ENCODE measurements at regions not wholly inside any gene's neighbourhood (a gene's known extent, or its start where the extent isn't known, plus 50 kb on each side); places are given as distances from the start of the nearest gene placed in this dataset.
"Not testable (repeated sequence)": the region's sequence is repeated elsewhere in the genome, so short reads cannot be mapped to it uniquely, and the experiment has no call there.

DNA sequence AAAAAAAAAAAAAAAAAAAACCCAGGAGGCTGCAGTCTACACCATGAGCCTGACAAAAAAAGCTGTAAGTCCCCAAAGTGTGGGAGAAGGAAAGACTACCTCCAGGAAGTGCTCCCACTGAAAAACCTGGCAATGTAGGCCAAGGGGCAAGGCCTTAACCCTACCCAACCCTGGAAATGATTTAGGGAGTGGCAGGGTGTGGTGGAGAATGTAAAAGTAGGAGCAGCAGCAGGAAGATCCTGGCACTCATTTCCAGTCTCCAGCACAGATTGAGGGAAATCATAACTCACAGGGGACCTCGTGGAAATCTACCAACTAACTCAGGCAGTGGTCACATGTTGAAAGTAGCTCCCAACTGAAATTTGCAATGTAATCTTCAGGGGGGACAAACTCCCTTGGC, 839.5 kb downstream of the EPHA3 start:
- DNase-seq = no peak

- DNase-seq = no peak
These were observed 840.0 kb downstream of the EPHA3 start for GRCh38 chr3:89947337-89947954.

GRCh38 chr3:89948008-89948407, 840.6 kb downstream of the EPHA3 start:
- DNase-seq = no peak

DNA sequence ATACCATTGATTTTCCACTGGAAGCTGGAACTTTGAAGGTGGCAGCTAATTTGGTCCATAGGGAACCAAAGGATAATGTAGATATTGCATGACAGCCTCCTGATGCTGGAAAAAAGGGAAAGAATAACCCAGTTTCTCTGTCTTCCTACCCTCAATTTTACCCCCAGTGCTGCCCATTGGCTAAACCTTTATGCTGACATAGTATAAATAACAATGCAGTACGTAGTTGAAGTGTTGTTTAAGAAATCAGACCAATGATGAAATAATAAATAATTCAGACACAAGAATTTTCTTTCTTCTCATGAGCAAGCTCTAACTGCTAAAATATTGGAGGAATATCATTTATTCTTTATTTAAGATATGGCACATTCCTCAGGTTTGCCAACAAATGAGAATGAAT, 843.4 kb downstream of the EPHA3 start:
- DNase-seq = no peak

DNA sequence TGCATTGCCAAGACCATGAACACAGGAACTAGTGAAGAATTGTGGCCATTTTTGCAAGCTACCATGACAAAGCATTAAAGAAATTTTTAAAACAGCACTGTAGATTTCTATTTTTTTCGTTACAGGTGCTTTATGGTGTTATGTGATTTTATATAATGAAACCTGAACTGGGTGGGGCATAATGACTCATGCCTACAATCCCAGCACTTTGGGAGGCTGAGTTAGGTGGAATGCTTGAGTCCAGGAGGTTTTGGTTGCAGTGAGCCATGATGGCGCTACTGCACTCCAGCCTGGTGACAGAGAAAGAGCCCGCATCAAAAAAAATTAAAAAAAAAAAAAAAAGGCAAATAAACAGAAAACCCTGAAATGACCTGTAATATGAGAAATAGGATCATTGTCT, 846.7 kb downstream of the EPHA3 start:
- DNase-seq = no peak

DNA sequence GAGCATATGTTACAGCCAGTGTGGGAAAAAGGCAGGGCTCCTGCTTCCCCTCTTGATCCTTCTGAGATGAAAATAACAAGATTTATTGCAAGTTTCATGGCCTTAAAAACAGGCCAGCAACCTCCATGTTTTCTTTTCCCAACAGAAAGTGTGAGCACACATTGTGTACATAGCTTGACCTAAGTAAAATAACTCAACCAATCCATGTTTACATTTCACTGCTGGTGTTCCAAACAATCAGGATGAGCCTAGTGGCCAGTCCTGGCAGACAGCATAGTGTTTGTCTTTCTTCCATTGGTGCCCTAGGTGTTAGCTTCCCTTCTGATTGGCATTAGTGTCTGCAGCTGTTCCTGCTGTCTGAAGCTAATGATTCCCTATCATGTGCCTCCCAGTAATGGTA, 847.7 kb downstream of the EPHA3 start:
- no peak for DNase-seq

DNA sequence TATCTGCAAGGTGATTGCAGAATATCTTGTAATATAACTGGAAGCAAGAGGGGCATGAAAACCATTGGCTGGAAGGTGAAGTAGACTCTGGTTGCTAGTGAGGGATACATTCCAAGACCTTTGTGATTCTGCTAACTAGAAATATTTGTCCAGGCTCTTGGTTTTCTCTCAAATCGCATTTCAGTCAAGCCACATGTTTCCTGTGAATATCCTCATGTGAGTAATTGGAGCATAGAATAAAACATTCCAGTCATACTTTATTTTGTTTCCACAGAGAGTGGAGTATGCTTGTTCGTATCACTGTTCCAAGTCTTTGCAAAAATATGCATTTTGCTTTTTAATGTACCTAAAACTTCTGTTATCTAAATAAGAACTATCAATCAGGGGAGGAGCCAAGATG, 850.0 kb downstream of the EPHA3 start:
- DNase-seq = no peak

DNA sequence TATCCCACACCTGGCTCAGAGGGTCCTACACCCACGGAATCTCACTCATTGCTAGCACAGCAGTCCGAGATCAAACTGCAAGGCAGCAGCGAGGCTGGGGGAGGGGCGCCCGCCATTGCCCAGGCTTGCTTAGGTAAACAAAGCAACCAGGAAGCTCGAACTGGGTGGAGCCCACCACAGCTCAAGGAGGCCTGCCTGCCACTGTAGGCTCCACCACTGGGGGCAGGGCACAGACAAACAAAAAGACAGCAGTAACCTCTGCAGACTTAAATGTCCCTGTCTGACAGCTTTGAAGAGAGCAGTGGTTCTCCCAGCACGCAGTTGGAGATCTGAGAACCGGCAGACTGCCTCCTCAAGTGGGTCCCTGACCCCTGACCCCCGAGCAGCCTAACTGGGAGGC, 850.7 kb downstream of the EPHA3 start:
- not testable (repeated sequence) for DNase-seq

- DNase-seq = no peak
These were observed 856.9 kb downstream of the EPHA3 start for GRCh38 chr3:89964347-89964746.

DNA sequence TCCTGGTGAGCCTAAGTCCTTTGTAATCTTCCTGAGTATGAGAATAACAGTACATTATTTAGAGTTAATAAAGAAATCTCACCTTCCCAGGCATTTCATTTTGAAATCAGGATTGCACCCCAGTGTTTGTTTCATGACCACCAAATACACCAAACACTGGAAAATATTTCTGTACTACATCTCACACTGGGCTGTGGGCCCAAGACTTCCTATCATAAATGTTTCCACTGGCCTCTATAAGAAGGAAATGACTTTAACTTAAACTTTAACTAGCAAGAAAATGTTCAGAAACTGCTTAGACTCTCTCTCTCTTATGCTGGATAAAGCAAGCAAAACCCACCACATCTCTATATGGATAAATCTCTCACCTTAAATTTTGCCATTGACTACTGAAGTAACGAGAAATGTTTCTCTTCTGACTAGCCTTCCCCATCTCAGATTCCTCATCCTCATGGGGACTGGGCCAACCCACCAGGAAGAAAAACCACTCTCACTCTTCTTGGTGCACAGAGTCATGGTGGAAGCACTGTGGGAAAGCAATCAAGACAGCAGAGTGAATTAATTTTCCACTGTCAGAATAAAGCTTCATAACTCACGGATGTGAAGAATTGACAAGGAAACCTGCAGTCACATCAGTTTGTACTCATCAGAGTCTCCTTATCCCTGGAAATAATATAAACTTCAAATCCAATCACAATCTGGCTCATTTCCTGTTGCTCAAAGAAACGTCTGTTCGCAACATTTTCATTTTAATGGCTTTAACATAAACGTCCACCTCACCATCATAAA, 859.6 kb downstream of the EPHA3 start:
- peak; percentile 73 for DNase-seq

DNA sequence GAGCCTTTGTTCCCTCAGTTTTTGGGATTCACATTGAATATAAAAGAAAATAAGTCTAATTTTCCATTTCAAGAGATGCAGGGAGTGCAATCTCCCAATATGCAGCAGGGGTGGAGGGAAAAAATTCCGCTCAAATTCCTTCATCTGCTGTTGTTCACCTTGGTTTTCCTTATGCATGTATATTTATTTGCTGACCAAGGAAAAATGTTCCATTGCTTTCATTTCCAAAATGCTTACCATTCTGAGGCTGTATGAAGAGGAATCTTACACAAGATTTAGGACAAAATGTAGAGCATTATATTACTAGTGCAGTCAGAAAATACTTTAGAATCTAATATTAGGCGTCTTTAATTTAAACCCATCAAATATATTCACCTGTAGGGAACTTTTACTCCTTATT, 863.9 kb downstream of the EPHA3 start:
- DNase-seq = no peak

GRCh38 chr3:89973156-89973555, 865.7 kb downstream of the EPHA3 start:
- DNase-seq = no peak

DNA sequence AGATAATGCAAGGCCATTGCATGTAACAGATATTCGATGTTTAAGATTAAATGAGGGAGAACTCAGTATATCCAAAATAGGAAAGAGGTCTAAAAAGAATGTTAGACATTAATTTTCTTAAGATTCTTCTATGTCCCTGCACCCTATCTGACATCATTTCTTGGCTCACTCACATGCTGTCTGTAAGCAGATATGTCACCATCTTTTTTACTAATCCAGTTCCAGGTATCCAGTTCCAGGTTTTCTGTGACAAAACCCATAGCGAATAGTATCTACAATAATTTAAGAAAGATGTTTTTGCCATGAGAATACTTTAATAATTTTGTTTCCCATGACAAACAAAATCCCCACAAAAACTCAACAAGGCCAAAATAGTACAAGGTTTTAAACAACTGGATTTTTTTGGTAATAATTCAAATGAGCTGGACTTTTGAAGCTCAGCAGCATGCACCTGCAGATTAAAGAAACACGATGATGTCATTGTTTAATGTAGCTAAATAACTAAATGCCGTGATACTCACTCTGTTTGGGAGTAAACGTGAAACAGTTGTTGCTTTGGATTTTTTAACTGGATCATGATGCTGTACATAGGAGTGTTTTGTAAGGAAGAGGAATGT, 867.6 kb downstream of the EPHA3 start:
- peak; percentile 24 for DNase-seq

DNA sequence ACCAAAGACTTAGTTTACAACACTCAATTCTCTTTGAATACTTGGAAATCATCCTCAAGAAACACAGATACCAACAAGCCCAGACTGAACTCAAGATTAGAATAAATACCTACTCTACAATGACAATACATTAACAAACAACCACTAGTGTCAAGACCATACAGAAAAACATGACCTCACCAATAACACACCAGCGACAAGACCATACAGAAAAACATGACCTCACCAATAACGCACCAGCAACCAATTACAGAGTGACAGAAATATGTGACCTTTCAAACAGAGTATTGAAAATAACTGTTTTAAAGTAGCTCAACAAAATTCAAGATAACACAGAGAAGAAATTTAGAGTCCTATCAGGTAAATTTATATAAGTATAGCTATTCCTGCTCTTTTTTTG, 876.0 kb downstream of the EPHA3 start:
- DNase-seq = no peak

GRCh38 chr3:90005281-90005847, 897.9 kb downstream of the EPHA3 start:
- DNase-seq = no peak

GRCh38 chr3:90007778-90008499, 900.5 kb downstream of the EPHA3 start:
- no peak for DNase-seq

DNA sequence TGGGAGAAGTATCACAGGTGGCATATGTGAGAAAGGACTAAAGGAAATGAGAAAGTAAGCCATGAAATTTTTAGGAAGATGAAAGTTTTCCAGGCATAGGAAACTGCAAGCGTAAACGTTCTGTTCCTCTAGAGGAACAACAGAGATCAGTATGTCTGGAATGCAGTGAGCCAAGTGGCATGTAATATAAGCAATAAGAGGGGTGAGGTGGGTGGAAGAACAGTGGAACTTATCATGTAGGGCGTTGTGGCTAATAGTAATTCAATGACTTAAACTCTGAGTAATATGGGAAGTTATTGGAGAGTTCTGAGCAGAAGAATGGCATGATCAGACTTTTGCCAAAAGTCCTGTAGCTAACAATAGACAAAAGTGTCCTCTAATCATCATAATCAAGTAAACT, 902.9 kb downstream of the EPHA3 start:
- no peak for DNase-seq

GRCh38 chr3:90011131-90011530, 903.7 kb downstream of the EPHA3 start:
- DNase-seq = peak; percentile 52

DNA sequence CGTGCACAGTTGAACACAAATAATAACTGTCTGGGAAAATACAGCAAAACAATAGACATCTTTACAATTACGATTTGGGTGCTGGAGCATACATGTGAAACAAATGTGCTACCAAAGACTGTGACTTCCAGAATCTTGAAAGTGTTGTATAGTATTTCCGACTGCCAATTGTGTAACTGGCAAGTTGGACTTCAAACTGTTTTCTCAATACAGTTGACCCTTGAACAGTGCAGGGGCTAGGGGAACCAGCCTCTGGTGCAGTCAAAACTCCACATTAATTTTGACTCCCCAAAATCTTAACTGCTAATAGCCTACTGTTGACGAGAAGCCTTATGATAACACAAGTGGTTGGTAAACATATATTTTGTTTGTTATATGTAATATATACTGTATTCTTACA, 904.2 kb downstream of the EPHA3 start:
- DNase-seq = no peak

GRCh38 chr3:90011996-90012395, 904.6 kb downstream of the EPHA3 start:
- DNase-seq = no peak

DNA sequence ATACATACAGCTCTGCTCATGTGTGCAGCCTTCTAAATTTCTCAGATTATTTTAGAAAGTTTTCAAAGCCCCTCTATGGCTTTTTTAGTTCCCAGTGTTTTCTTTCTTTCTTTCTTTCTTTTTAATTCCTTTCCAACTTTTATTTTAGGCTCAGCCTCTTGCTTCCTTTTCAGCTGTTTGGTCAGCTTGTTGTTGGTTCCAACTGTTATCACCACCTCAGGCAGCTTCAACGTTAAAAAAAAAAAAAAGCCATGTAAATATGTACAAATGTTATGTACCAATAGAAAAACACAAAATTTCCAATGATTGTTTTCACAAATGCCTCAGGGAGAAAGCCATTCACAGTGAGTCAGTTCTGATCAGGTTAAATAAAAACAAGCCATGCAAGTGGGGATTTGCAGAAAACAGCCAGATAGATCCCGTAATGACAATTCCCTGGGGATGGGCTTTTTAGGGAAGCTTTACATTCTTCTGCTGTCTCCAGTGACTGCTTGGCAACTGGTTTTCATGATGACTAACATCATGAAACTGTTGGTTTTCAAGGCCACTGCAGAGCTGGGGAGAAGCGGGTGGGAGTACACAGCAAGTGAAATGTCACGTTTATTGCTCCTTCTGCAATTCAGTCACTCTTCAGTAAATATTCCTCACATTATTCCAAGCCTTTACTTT, 908.4 kb downstream of the EPHA3 start:
- DNase-seq = peak; percentile 71

DNA sequence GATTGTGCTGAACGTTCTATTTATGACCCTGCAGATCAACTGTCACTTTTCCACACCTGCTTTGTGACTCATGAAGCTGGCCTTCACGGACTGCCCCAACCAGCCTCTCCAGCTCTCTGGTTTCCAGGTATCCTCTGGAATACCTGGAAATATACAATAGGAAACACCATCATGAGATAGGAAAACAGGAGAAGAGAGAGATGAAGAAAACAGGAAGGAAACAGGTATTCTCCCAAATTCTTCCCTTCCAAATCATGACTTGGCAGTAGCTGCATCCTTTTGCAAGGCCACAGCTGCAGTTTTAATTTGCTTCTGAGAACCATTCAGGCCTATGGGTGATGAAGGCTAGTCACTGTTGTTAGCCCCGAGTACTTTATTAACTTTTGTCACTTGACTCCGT, 909.1 kb downstream of the EPHA3 start:
- peak; percentile 32 for DNase-seq

Measured in hindlimb muscle (tissue), 1 donor.